ENCODE measurements at regions not wholly inside any gene's neighbourhood (a gene's known extent, or its start where the extent isn't known, plus 50 kb on each side); places are given as distances from the start of the nearest gene placed in this dataset.

DNA sequence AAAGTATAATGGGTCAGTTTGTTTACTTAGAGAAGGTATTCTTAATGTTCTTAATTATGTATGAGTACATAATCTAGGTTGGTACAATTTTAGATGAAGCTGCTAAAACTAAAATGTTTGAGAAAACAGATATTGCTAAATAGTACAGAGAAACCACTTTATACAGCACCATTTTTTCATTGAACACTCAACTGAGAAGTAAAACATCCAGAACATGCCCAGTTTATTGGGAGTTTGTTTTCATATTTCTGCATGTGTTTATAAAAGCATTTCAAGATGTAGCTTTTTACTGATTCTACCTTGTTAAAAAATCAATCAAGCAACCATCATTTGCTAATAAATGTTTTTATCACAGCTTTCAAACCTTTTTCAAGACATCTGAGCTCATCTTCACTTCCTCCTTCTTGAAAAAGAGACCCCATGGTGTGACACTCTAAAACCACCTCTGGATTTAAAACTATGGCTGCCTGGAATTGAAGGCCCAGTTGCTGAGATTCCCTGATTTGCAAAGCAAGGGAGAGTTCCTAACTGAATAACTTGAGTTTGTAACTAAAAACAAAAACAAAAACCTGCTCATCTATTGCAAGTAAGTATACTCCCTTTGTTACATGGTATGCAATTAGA lies 585.9 kb downstream of the ZEB2 start:
- CTCF ChIA-PET, result no interaction called here
- H3K27me3 Mint-ChIP-seq, result peaks cover 18% of the 10 kb centered on the region

DNA sequence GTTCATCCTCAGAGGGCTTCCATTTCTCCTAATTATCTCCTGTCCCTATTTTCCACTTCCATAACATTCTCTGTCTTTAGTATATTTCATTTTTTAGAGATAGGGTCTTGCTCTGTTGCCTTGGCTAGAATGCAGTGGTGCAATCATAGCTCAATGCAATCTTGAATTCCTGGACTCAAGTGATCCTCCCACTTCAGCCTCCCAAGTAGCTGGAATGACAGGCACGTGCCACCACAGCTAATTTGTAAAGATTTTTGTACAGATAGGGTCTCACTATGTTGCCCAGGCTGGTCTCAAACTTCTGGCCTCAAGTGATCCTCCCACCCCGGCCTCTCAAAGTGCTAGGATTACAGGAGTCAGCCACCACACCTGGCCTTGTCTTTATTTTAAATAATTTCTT lies 589.0 kb downstream of the ZEB2 start:
- WGBS (ENCODE audit: insufficient coverage), result no CpG with 5 or more reads among the region's 2 CpGs
- H3K27me3 Mint-ChIP-seq, result peaks cover 5% of the 10 kb centered on the region

More for the DNA sequence above, 585.9 kb downstream of the ZEB2 start:
- no peak overlapping the region for H3K27ac Mint-ChIP-seq
- Histone ChIP-seq H3K4me1 (ENCODE audit: control insufficient read depth in 2 of 2, insufficient read depth in 2 of 2, low read length in 2 of 2) (peaks cover 9 to 17% of the 10 kb centered on the region in 2 donors), H3K4me2 (replicated peaks; ENCODE audit: low read depth, low read length, poor library complexity, severe bottlenecking) (no peak overlapping the region), H3K4me3 (ENCODE audit: control extremely low read depth in 1 of 5, extremely low read depth in 1 of 5, insufficient read depth in 1 of 5, low read depth in 2 of 5, low read length in 4 of 5) (no peak overlapping the region), H3K27me3 (replicated peaks in 1 of 4; ENCODE audit: control extremely low read depth in 1 of 4, control insufficient read depth in 3 of 4, insufficient read depth in 4 of 4, low read length in 3 of 4) (peaks cover 0 to 12% (median 5%) of the 10 kb centered on the region in 4 experiments), H3K36me3 (replicated peaks in 1 of 2; ENCODE audit: control extremely low read depth in 1 of 2, control insufficient read depth in 1 of 2, extremely low read depth in 1 of 2, insufficient read depth in 2 of 2, low read length in 1 of 2) (no peaks in the 10 kb centered on the region), H3K9ac (ENCODE audit: low read length) (no peak overlapping the region), H2AFZ (ENCODE audit: insufficient read depth, low read depth, low read length, poor library complexity, severe bottlenecking) (no peak overlapping the region), H3K27ac (ENCODE audit: low read length in 2 of 2) (no peak overlapping the region), H4K20me1 (ENCODE audit: control insufficient read depth, insufficient read depth, low read length, poor library complexity, severe bottlenecking) (no peaks in the 10 kb centered on the region), H3K79me2 (ENCODE audit: control insufficient read depth, insufficient read depth, low read length) (no peaks in the 10 kb centered on the region), H3K9me3 (ENCODE audit: control extremely low read depth in 1 of 3, control insufficient read depth in 2 of 3, insufficient read depth in 1 of 3, low read length in 2 of 3) (peaks cover 0 to 3% (median 0%) of the 10 kb centered on the region in 3 donors)
- DNase-seq (no peak), ATAC-seq (ENCODE audit: low read depth) (no peak)
- no peak for TF ChIP-seq EZH2 (IDR thresholded peaks at IDR 0.05; ENCODE audit: borderline replicate concordance, insufficient read depth, low read depth, low read length, poor library complexity, severe bottlenecking)
- TF ChIP-seq, protein P1, sequence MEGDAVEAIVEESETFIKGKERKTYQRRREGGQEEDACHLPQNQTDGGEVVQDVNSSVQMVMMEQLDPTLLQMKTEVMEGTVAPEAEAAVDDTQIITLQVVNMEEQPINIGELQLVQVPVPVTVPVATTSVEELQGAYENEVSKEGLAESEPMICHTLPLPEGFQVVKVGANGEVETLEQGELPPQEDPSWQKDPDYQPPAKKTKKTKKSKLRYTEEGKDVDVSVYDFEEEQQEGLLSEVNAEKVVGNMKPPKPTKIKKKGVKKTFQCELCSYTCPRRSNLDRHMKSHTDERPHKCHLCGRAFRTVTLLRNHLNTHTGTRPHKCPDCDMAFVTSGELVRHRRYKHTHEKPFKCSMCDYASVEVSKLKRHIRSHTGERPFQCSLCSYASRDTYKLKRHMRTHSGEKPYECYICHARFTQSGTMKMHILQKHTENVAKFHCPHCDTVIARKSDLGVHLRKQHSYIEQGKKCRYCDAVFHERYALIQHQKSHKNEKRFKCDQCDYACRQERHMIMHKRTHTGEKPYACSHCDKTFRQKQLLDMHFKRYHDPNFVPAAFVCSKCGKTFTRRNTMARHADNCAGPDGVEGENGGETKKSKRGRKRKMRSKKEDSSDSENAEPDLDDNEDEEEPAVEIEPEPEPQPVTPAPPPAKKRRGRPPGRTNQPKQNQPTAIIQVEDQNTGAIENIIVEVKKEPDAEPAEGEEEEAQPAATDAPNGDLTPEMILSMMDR (IDR thresholded peaks at IDR 0.05), result no peak
- POLR2A ChIA-PET, result no interaction called here
- intact Hi-C loops (cut with micrococcal nuclease), result no loop called here
- peaks cover 16% of the 10 kb centered on the region for H3K4me1 Mint-ChIP-seq
- no peaks in the 10 kb centered on the region for H3K9me3 Mint-ChIP-seq (ENCODE audit: insufficient read depth)
- H3K4me3 Mint-ChIP-seq, result no peak overlapping the region

More for the DNA sequence above, 589.0 kb downstream of the ZEB2 start:
- H3K27me3 ChIP-seq (replicated peaks in 1 of 4; ENCODE audit: control extremely low read depth in 1 of 4, control insufficient read depth in 3 of 4, insufficient read depth in 4 of 4, low read length in 3 of 4), result peaks cover 0 to 3% (median 0%) of the 10 kb centered on the region in 4 experiments
- H3K4me1 ChIP-seq (ENCODE audit: control insufficient read depth in 2 of 2, insufficient read depth in 2 of 2, low read length in 2 of 2), result no peaks in the 10 kb centered on the region
- intact Hi-C loops (cut with micrococcal nuclease), result no loop called here
- H3K4me1 Mint-ChIP-seq, result no peaks in the 10 kb centered on the region
- H4K20me1 ChIP-seq (ENCODE audit: control insufficient read depth, insufficient read depth, low read length, poor library complexity, severe bottlenecking), result no peaks in the 10 kb centered on the region
- no peaks in the 10 kb centered on the region for H3K36me3 ChIP-seq (replicated peaks in 1 of 2; ENCODE audit: control extremely low read depth in 1 of 2, control insufficient read depth in 1 of 2, extremely low read depth in 1 of 2, insufficient read depth in 2 of 2, low read length in 1 of 2)
- ChIA-PET POLR2A (no interaction called here), CTCF (no interaction called here)
- ATAC-seq (ENCODE audit: low read depth) (no peak), DNase-seq (no peak)
- no peak for TF ChIP-seq EZH2 (IDR thresholded peaks at IDR 0.05; ENCODE audit: borderline replicate concordance, insufficient read depth, low read depth, low read length, poor library complexity, severe bottlenecking)
- TF ChIP-seq, protein P1 (IDR thresholded peaks at IDR 0.05), result no peak
- H3K9me3 ChIP-seq (ENCODE audit: control extremely low read depth in 1 of 3, control insufficient read depth in 2 of 3, insufficient read depth in 1 of 3, low read length in 2 of 3), result peaks cover 0 to 3% (median 0%) of the 10 kb centered on the region in 3 donors
- no peak overlapping the region for H3K9ac ChIP-seq (ENCODE audit: low read length)
- H3K4me3 ChIP-seq (ENCODE audit: control extremely low read depth in 1 of 5, extremely low read depth in 1 of 5, insufficient read depth in 1 of 5, low read depth in 2 of 5, low read length in 4 of 5), result no peak overlapping the region
- H3K79me2 ChIP-seq (ENCODE audit: control insufficient read depth, insufficient read depth, low read length), result no peaks in the 10 kb centered on the region
- H3K4me3 Mint-ChIP-seq, result no peak overlapping the region
- H3K4me2 ChIP-seq (replicated peaks; ENCODE audit: low read depth, low read length, poor library complexity, severe bottlenecking), result no peak overlapping the region
- H2AFZ ChIP-seq (ENCODE audit: insufficient read depth, low read depth, low read length, poor library complexity, severe bottlenecking), result no peak overlapping the region
- H3K27ac Mint-ChIP-seq, result no peak overlapping the region
- no peaks in the 10 kb centered on the region for H3K9me3 Mint-ChIP-seq (ENCODE audit: insufficient read depth)
- H3K27ac ChIP-seq (ENCODE audit: low read length in 2 of 2), result no peak overlapping the region
